ENCODE measurements at regions not wholly inside any gene's neighbourhood (a gene's known extent, or its start where the extent isn't known, plus 50 kb on each side); places are given as distances from the start of the nearest gene placed in this dataset.

DNA sequence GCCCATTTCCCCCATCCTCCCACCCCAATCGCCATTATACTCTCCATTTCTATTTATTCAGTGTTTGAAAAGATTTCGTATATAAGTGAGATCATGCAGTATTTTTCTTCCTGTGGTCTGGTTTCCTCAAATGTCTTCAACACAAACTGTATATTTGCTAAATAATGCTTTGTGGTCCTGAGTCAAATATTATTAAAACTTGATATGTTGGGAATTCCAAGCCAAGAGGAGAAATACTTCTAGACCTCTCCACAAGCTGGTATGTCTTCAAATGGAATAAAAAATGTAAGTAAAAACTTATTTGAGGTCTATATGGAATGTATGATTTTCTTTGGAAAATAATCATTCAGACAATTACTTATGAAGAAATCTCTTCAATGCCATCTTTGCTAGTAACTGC, 122.5 kb upstream of the TSC22D2 start:
- TF ChIP-seq, protein P1, sequence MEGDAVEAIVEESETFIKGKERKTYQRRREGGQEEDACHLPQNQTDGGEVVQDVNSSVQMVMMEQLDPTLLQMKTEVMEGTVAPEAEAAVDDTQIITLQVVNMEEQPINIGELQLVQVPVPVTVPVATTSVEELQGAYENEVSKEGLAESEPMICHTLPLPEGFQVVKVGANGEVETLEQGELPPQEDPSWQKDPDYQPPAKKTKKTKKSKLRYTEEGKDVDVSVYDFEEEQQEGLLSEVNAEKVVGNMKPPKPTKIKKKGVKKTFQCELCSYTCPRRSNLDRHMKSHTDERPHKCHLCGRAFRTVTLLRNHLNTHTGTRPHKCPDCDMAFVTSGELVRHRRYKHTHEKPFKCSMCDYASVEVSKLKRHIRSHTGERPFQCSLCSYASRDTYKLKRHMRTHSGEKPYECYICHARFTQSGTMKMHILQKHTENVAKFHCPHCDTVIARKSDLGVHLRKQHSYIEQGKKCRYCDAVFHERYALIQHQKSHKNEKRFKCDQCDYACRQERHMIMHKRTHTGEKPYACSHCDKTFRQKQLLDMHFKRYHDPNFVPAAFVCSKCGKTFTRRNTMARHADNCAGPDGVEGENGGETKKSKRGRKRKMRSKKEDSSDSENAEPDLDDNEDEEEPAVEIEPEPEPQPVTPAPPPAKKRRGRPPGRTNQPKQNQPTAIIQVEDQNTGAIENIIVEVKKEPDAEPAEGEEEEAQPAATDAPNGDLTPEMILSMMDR (IDR thresholded peaks at IDR 0.05): no peak
- ATAC-seq (ENCODE audit: insufficient number of reproducible peaks, low FRiP score, low read depth) (no peak), DNase-seq (ENCODE audit: low spot score) (no peak)
- H3K9me3 ChIP-seq: no peaks in the 10 kb centered on the region
- no peaks in the 10 kb centered on the region for H3K36me3 ChIP-seq
- no peak overlapping the region for H3K4me3 ChIP-seq
- no peaks in the 10 kb centered on the region for H3K27me3 ChIP-seq (replicated peaks; ENCODE audit: insufficient read depth)
- no peak overlapping the region for H3K27ac ChIP-seq
- H3K4me1 ChIP-seq (ENCODE audit: control insufficient read depth in 1 of 2, low read depth in 2 of 2): no peaks in the 10 kb centered on the region

DNA sequence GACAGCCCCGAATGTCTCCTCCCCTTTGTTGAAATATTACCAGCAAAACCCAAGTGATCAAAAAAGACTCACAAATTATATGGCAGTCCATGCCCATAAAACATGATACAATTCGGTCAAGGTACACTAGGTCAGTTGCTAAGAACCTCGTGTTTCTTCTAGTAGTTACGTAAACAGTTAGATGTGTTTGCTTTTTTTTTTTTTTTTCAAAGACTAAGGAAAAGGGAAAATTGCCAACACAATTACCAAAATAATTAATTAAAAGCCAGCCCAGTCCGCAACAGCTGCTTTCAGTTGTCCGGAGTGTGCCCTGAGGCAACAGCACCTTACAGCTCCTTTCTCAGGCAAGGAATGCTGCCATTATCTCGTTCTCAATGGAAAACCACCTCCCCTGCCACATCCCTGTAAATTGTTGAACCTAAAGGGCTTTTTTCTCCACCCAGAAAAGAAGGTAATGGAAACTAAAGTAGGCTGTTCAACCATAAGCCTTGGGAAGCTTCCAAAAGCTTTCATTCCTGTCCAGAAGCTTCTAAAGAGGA, 129.2 kb upstream of the TSC22D2 start:
- ATAC-seq (ENCODE audit: insufficient number of reproducible peaks, low FRiP score, low read depth) (no peak), DNase-seq (ENCODE audit: low spot score) (no peak)
- Histone ChIP-seq H3K36me3 (no peaks in the 10 kb centered on the region), H3K4me1 (ENCODE audit: control insufficient read depth in 1 of 2, low read depth in 2 of 2) (no peaks in the 10 kb centered on the region), H3K27me3 (replicated peaks; ENCODE audit: insufficient read depth) (no peaks in the 10 kb centered on the region), H3K27ac (no peak overlapping the region), H3K9me3 (no peaks in the 10 kb centered on the region), H3K4me3 (no peak overlapping the region)
- TF ChIP-seq, protein P1 (IDR thresholded peaks at IDR 0.05): no peak

DNA sequence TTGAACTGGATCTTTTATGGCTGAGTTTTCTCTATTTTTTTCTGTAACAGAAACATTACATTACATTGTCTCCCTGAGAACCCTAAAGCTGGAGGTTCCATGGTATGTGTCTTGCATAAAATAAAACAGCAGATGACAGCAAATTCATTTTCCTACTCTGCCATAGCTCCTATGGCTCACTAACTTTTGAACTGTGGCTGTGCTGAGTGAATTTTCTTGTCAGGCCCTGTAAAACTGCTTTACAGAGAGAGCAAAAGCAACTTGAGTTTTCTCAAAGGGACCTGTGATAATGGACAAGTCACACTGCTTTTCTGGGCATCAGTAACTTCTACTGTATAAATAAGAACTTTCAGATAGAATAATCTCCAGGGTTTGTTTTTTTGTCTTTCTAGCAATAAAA, 129.9 kb upstream of the TSC22D2 start:
- Histone ChIP-seq H3K4me1 (ENCODE audit: control insufficient read depth in 1 of 2, low read depth in 2 of 2) (no peaks in the 10 kb centered on the region), H3K27me3 (replicated peaks; ENCODE audit: insufficient read depth) (no peaks in the 10 kb centered on the region), H3K9me3 (no peaks in the 10 kb centered on the region), H3K27ac (no peak overlapping the region), H3K36me3 (no peaks in the 10 kb centered on the region), H3K4me3 (no peak overlapping the region)
- no peak for ATAC-seq (ENCODE audit: insufficient number of reproducible peaks, low FRiP score, low read depth)
- TF ChIP-seq, protein P1 (IDR thresholded peaks at IDR 0.05): no peak
- DNase-seq (ENCODE audit: low spot score): no peak

DNA sequence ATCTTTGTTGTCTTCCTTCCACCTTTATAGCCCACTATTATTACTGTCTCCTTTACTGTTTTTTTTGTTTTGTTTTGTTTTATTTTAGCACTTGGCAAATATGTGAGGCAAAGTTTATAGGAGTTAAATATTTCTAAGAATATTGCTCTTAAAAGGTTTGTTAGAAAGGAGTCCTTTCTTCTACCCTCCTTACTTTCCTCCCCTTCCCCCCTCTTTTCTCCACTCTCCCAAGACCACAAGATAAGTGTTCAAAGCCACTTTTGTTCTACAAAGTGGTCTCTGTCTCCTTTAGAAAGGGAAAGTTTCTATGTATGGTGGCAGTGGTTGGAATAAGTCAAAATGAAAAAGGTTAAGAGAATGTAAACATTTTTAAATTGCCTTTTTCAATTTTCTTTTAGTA, 130.7 kb upstream of the TSC22D2 start:
- DNase-seq (ENCODE audit: low spot score): no peak
- Histone ChIP-seq H3K27ac (no peak overlapping the region), H3K36me3 (no peaks in the 10 kb centered on the region), H3K4me3 (no peak overlapping the region), H3K27me3 (replicated peaks; ENCODE audit: insufficient read depth) (no peaks in the 10 kb centered on the region), H3K9me3 (no peaks in the 10 kb centered on the region), H3K4me1 (ENCODE audit: control insufficient read depth in 1 of 2, low read depth in 2 of 2) (no peaks in the 10 kb centered on the region)
- no peak for ATAC-seq (ENCODE audit: insufficient number of reproducible peaks, low FRiP score, low read depth)
- TF ChIP-seq, protein P1 (IDR thresholded peaks at IDR 0.05): no peak

DNA sequence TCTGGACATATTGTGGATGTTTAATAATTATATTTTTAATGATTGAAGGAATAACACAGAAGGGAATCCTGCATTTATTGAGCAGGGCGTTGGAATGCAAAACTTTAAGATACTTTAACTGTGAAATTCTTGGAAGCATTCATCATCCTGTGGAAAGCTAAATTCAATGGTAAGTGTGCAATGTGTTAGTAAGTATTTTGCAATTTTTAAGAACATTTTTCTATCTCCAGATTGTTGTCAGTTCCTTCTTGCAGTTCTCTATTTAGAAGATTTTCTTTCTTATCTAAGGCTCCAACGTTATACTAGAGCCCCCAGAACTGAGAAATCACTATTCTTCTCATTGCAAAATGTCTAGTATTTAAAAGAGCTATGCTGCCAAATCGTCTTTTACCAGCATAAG, 132.2 kb upstream of the TSC22D2 start:
- ATAC-seq (ENCODE audit: insufficient number of reproducible peaks, low FRiP score, low read depth): no peak
- H3K36me3 ChIP-seq: no peaks in the 10 kb centered on the region
- TF ChIP-seq, protein P1 (IDR thresholded peaks at IDR 0.05): no peak
- no peak for DNase-seq (ENCODE audit: low spot score)
- no peaks in the 10 kb centered on the region for H3K4me1 ChIP-seq (ENCODE audit: control insufficient read depth in 1 of 2, low read depth in 2 of 2)
- H3K27ac ChIP-seq: no peak overlapping the region
- H3K9me3 ChIP-seq: no peaks in the 10 kb centered on the region
- H3K27me3 ChIP-seq (replicated peaks; ENCODE audit: insufficient read depth): no peaks in the 10 kb centered on the region
- H3K4me3 ChIP-seq: no peak overlapping the region
